ENCODE measurements at regions not wholly inside any gene's neighbourhood (a gene's known extent, or its start where the extent isn't known, plus 50 kb on each side); places are given as distances from the start of the nearest gene placed in this dataset.

DNA sequence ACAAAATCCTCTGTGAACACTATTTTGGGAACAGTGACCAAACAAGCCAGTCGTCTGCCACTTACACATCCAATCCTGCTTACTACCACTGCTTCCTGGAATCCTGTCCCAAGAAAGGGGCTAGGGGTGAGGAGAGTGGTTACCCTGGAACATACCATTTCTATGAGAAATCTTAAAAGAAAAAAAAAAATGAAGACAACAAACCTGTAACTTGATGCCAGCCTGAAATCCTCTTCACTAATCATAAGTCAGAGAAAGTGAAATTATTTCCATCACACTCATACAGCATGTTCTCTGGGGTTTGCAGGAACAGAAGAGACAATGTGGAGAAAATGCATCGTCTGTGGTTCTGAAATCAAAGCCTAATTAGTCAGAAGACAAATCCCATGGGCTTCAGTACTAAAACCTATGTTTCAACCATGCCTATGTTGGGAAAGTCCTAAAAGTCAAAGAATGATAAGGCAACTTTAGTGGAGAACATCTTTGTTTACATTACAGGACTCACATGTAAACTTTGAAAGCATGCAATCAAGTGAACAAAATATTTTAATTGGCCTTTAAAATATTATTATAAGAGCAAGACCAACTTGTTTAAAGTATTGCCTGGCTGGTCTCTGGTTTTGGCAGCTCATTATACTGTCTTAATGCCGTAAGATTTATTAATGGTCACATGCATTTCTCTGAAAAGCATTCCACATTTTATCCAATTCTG is 220.7 kb downstream of the LTN1 start:
- Histone ChIP-seq H3K36me3 (ENCODE audit: insufficient read depth, low read length) (no peaks in the 10 kb centered on the region), H2AFZ (ENCODE audit: low read length) (no peak overlapping the region), H3K4me3 (ENCODE audit: insufficient read depth, low read length) (peak overlapping the region; percentile 19), H3K79me2 (ENCODE audit: insufficient read depth, low read length) (no peaks in the 10 kb centered on the region), H4K20me1 (ENCODE audit: insufficient read depth, low read length) (no peaks in the 10 kb centered on the region), H3K27ac (ENCODE audit: low read depth, low read length) (peak overlapping the region; percentile 84), H3K4me2 (ENCODE audit: insufficient read depth, low read length) (peak overlapping the region; percentile 72), H3K27me3 (ENCODE audit: insufficient read depth, low read length) (no peaks in the 10 kb centered on the region), H3K4me1 (ENCODE audit: insufficient read depth, low read length) (peaks cover 37% of the 10 kb centered on the region), H3K9me3 (ENCODE audit: low read depth, low read length) (no peaks in the 10 kb centered on the region)
- DNase-seq (ENCODE audit: insufficient read length, low spot score, missing footprints) = no peak
- TF ChIP-seq, protein P1, sequence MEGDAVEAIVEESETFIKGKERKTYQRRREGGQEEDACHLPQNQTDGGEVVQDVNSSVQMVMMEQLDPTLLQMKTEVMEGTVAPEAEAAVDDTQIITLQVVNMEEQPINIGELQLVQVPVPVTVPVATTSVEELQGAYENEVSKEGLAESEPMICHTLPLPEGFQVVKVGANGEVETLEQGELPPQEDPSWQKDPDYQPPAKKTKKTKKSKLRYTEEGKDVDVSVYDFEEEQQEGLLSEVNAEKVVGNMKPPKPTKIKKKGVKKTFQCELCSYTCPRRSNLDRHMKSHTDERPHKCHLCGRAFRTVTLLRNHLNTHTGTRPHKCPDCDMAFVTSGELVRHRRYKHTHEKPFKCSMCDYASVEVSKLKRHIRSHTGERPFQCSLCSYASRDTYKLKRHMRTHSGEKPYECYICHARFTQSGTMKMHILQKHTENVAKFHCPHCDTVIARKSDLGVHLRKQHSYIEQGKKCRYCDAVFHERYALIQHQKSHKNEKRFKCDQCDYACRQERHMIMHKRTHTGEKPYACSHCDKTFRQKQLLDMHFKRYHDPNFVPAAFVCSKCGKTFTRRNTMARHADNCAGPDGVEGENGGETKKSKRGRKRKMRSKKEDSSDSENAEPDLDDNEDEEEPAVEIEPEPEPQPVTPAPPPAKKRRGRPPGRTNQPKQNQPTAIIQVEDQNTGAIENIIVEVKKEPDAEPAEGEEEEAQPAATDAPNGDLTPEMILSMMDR (IDR thresholded peaks at IDR 0.05; ENCODE audit: extremely low read depth, low read depth, low read length) = no peak

DNA sequence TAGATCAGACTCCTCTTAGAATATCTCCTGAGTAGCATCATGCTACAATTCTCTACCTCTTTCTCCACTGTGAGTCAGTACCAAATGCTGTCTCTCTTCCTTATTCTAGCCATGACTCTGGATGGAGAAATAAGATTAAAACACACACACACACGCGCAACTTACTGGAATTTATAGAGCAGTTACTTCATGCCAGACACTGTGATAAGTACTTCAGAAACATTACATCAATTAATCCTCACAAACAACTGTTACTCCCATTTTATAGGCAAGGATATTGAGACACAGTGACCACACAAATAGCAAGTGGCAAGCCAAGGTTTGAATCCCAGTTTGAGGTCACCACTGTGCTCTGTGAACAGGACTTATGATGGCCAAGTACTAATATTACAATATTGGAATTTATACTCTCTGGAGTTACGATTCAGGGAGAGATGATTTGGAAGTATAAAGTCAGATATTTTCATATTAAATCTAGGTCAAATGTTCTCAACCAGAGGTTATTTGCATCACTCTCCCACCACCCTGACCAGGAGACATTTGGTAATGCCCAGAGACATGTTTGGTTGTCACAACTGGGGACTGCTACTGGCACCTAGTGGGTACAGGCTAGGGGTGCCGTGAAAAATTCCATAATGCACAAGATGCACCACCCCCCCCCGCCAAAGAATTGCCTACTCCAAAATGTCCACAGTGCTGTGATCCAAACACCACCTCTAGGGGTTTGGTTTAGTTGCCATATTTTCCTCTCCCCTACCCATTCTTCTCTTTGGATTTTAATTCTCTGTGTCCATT is 221.6 kb downstream of the LTN1 start:
- Histone ChIP-seq H2AFZ (ENCODE audit: low read length) (peak overlapping the region; percentile 5), H3K4me3 (ENCODE audit: insufficient read depth, low read length) (peak overlapping the region; percentile 19), H3K4me1 (ENCODE audit: insufficient read depth, low read length) (peaks cover 32% of the 10 kb centered on the region)

DNA sequence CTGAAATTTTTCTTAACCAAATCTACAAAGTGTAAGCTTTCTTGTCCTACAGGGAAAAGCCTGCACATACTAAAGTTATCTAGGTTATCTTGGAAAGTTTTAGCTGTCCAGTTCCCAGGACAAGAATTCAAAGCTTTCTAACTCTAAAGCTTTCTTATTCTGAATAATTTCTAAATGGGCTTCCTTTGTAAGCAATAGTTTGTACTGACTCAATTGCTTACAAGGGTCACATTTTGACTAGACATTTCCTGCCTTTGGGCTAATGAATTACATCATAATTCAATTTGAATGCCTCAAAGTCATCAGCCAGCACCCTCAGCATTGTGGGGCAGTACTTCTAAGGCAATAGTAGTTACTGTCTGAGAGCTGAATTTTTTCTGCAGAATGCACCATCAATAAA is 223.0 kb downstream of the LTN1 start:
- Histone ChIP-seq H3K4me1 (ENCODE audit: insufficient read depth, low read length) (peaks cover 23% of the 10 kb centered on the region), H2AFZ (ENCODE audit: low read length) (no peak overlapping the region), H3K4me3 (ENCODE audit: insufficient read depth, low read length) (no peak overlapping the region), H3K27ac (ENCODE audit: low read depth, low read length) (no peak overlapping the region), H3K79me2 (ENCODE audit: insufficient read depth, low read length) (no peaks in the 10 kb centered on the region), H3K9me3 (ENCODE audit: low read depth, low read length) (no peaks in the 10 kb centered on the region), H3K4me2 (ENCODE audit: insufficient read depth, low read length) (no peak overlapping the region), H3K27me3 (ENCODE audit: insufficient read depth, low read length) (no peaks in the 10 kb centered on the region), H3K36me3 (ENCODE audit: insufficient read depth, low read length) (no peaks in the 10 kb centered on the region), H4K20me1 (ENCODE audit: insufficient read depth, low read length) (no peaks in the 10 kb centered on the region)
- TF ChIP-seq, protein P1 (IDR thresholded peaks at IDR 0.05; ENCODE audit: extremely low read depth, low read depth, low read length) = no peak
- DNase-seq (ENCODE audit: insufficient read length, low spot score, missing footprints) = no peak

More for the DNA sequence above, 221.6 kb downstream of the LTN1 start:
- Histone ChIP-seq H3K4me2 (ENCODE audit: insufficient read depth, low read length) (peak overlapping the region; percentile 72), H3K27ac (ENCODE audit: low read depth, low read length) (peak overlapping the region; percentile 84), H3K27me3 (ENCODE audit: insufficient read depth, low read length) (no peaks in the 10 kb centered on the region), H4K20me1 (ENCODE audit: insufficient read depth, low read length) (no peaks in the 10 kb centered on the region), H3K9me3 (ENCODE audit: low read depth, low read length) (no peaks in the 10 kb centered on the region), H3K36me3 (ENCODE audit: insufficient read depth, low read length) (no peaks in the 10 kb centered on the region), H3K79me2 (ENCODE audit: insufficient read depth, low read length) (no peaks in the 10 kb centered on the region)
- TF ChIP-seq, protein P1 (IDR thresholded peaks at IDR 0.05; ENCODE audit: extremely low read depth, low read depth, low read length) = peak; percentile 12
- no peak for DNase-seq (ENCODE audit: insufficient read length, low spot score, missing footprints)

DNA sequence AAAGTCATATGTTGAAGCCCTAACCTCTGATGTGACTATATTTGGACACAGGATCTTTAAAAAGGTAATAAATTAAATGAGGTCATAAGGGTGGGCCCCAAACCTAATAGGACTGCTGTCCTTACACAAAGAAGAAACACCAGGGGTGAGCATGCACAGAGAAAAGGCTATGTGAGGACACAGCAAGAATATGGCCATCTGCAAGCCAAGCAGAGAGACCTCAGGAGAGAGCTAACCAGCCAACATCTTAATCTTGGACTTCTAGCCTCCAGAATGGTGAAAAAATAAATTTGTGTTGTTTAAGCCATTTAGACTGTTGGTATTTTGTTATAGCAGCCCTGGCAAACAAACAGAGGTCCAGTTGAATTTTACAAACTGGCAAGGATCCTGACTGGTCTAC is 223.9 kb downstream of the LTN1 start:
- no peak overlapping the region for H3K27ac ChIP-seq (ENCODE audit: low read depth, low read length)
- TF ChIP-seq, protein P1 (IDR thresholded peaks at IDR 0.05; ENCODE audit: extremely low read depth, low read depth, low read length) = no peak
- no peak overlapping the region for H3K4me2 ChIP-seq (ENCODE audit: insufficient read depth, low read length)
- H3K9me3 ChIP-seq (ENCODE audit: low read depth, low read length) = no peaks in the 10 kb centered on the region
- no peak overlapping the region for H2AFZ ChIP-seq (ENCODE audit: low read length)
- H3K4me3 ChIP-seq (ENCODE audit: insufficient read depth, low read length) = no peak overlapping the region
- no peaks in the 10 kb centered on the region for H3K79me2 ChIP-seq (ENCODE audit: insufficient read depth, low read length)
- H3K36me3 ChIP-seq (ENCODE audit: insufficient read depth, low read length) = no peaks in the 10 kb centered on the region
- H3K4me1 ChIP-seq (ENCODE audit: insufficient read depth, low read length) = peaks cover 23% of the 10 kb centered on the region
- H3K27me3 ChIP-seq (ENCODE audit: insufficient read depth, low read length) = no peaks in the 10 kb centered on the region
- H4K20me1 ChIP-seq (ENCODE audit: insufficient read depth, low read length) = no peaks in the 10 kb centered on the region
- DNase-seq (ENCODE audit: insufficient read length, low spot score, missing footprints) = no peak

Data from osteoblast (primary cell).